Tibial nerve (tissue), 4 donors: ENCODE measurements at regions not wholly inside any gene's neighbourhood (a gene's known extent, or its start where the extent isn't known, plus 50 kb on each side); places are given as distances from the start of the nearest gene placed in this dataset.

ENCODE experiments used
- DNase-seq, 2 donors: peaks; one replicate each; pipeline ENCODE4 v3.0.0-alpha.2; 2019; ENCODE audit warnings: low spot score in 2 of 2
- H3K27ac ChIP-seq, 4 donors: fragments of 200-600 bp; sonication (generic) in 3 of 4; one replicate each; pipeline ENCODE4 v1.5.1; 2017 to 2019; ENCODE audit warnings: mild to moderate bottlenecking in 1 of 4
- H3K27me3 ChIP-seq, 2 donors: fragments of 200-600 bp; sonication (generic) in 1 of 2; one replicate each; pipeline versions ENCODE4 v1.5.1 to v1.6.0; 2017 to 2019
- H3K36me3 ChIP-seq, 3 donors: fragments of 200-600 bp; sonication (generic); one replicate each; pipeline ENCODE4 v1.5.1; 2018 to 2019
- H3K4me1 ChIP-seq, 4 donors: fragments of 200-600 bp; sonication (generic) in 3 of 4; one replicate each; pipeline ENCODE4 v1.5.1; 2017 to 2019
- H3K4me3 ChIP-seq, 4 donors: fragments of 200-600 bp; sonication (generic) in 3 of 4; one replicate each; pipeline ENCODE4 v1.5.1; 2017 to 2019; ENCODE audit warnings: mild to moderate bottlenecking in 1 of 4, moderate library complexity in 1 of 4
- H3K9me3 ChIP-seq, 4 donors: fragments of 200-600 bp; sonication (generic) in 3 of 4; one replicate each; pipeline ENCODE4 v1.5.1; 2017 to 2019
- CTCF ChIP-seq, 5 experiments: fragments of 200-600 bp in 3 of 5; fragments of 450-650 bp in 2 of 5; sonication (generic) in 3 of 5; IDR thresholded peaks; one replicate each; pipeline ENCODE4 v1.5.1; 2016 to 2019; ENCODE audit warnings: antibody characterized with exemption in 5 of 5, mild to moderate bottlenecking in 3 of 5, moderate library complexity in 2 of 5
- EP300 ChIP-seq, 2 donors: sonication (generic); formaldehyde crosslinking; IDR thresholded peaks; one replicate each; pipeline ENCODE4 v1.6.1; 2017; ENCODE audit warnings: antibody characterized with exemption in 2 of 2, mild to moderate bottlenecking in 1 of 2
- POLR2A ChIP-seq, 2 donors: fragments of 450-650 bp; IDR thresholded peaks; one replicate each; pipeline ENCODE4 v1.6.1; 2017; ENCODE audit warnings: antibody characterized with exemption in 2 of 2, mild to moderate bottlenecking in 2 of 2, moderate library complexity in 2 of 2
- WGBS, 2 donors: methylation state at CpG; one replicate each; pipeline ENCODE4 v1.1.5; 2018; 5-methylcytosine and 5-hydroxymethylcytosine counted together

GRCh38 chr4:79088946-79089691, 149.9 kb upstream of the PAQR3 start:
- DNase-seq, result no peak
- no peak for TF ChIP-seq CTCF (IDR thresholded peaks at IDR 0.05)
- no peak for TF ChIP-seq EP300 (IDR thresholded peaks at IDR 0.05)
- no peak for TF ChIP-seq POLR2A (IDR thresholded peaks at IDR 0.05)
- Histone ChIP-seq H3K4me1 (no peaks in the 10 kb centered on the region), H3K36me3 (no peaks in the 10 kb centered on the region), H3K27me3 (no peaks in the 10 kb centered on the region), H3K27ac (no peak overlapping the region), H3K9me3 (peaks cover 0 to 4% (median 0%) of the 10 kb centered on the region in 4 donors), H3K4me3 (no peak overlapping the region)

DNA sequence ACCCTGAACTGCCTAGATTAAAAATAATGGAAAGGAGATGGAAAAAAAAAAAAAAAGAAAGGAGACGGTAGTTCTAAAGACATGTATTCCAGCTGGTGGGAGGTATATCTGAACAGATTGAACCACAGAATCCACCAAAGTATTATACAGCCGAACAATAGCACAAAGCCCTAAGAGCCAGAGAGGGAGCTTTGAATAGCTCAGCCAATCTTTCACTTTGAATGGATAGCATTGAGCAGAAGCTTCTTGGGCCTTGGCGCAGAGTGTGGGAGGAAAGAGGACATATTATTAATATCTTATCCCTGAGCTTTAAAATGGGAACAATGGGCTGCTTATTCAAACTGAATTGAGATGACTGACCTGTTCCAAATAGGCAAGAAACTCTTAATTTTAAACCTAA, 147.8 kb upstream of the PAQR3 start:
- no peak overlapping the region for H3K27ac ChIP-seq
- 35 to 54% methylated on average over 3 of the region's 3 CpGs for WGBS, 2 donors
- no peak for DNase-seq

DNA sequence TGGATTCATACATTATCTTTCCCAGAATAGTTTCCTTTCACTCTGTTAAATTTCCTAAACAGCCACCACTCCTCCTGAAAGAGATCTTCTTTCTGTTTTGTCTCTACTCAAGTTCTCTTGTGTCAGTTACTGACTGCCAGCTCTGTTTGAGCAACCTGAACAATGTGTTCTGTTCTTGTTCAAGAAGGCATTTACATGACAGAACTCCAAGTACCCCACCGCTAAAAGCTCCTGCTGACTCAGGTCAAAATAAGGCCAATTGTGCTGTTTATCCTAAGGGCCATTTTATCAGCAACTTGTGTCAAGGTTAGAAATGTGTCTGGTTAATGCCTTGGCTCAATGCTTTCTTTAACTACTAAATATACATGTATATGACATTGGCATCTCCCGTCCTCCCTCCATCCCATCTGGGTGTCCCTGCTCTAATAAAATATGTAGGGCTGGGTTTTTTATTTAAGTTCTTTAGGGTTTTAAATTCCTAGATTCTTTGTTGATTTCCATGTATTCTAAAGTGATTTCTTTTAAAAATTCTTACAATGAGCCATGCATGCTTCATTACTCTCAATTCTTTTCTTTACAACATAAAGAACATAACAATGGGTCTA, 144.3 kb upstream of the PAQR3 start:
- no peaks in the 10 kb centered on the region for H3K27me3 ChIP-seq
- DNase-seq, result peak in 1 of 2 donors; percentile 22
- H3K9me3 ChIP-seq, result peaks cover 0 to 15% (median 4%) of the 10 kb centered on the region in 4 donors
- no peaks in the 10 kb centered on the region for H3K36me3 ChIP-seq
- peaks cover 0 to 5% (median 0%) of the 10 kb centered on the region in 4 donors for H3K4me1 ChIP-seq
- no peak for TF ChIP-seq POLR2A (IDR thresholded peaks at IDR 0.05)
- TF ChIP-seq EP300 (IDR thresholded peaks at IDR 0.05), result peak; percentile 53 to 88
- 38 to 50% methylated on average over 2 of the region's 2 CpGs for WGBS, 2 donors
- H3K4me3 ChIP-seq, result no peak overlapping the region
- H3K27ac ChIP-seq, result peak overlapping the region in 1 of 4 donors; percentile 78

More for the DNA sequence above, 147.8 kb upstream of the PAQR3 start:
- Histone ChIP-seq H3K9me3 (peaks cover 0 to 7% (median 3%) of the 10 kb centered on the region in 4 donors), H3K36me3 (no peaks in the 10 kb centered on the region), H3K4me1 (peaks cover 0 to 5% (median 0%) of the 10 kb centered on the region in 4 donors), H3K4me3 (no peak overlapping the region), H3K27me3 (no peaks in the 10 kb centered on the region)
- TF ChIP-seq EP300 (IDR thresholded peaks at IDR 0.05) (no peak), CTCF (IDR thresholded peaks at IDR 0.05) (no peak), POLR2A (IDR thresholded peaks at IDR 0.05) (no peak)

DNA sequence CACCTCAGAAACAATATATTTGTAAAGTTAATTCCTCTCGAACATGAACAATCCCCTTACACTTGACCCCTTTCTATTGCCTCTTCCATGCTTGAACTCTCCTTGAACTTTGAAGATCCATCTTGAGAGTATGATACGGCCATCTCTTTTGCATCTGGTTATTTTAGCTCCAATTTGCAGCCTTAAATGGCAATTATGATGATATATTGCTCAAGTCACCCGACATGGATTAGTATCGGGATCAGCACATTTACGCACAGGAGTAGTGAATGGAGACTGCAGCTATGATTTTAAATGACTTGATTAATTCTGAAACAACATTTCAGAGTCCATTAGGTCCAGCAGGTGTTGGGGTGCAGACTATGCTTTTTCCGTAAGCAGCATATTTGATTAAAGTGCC, 143.8 kb upstream of the PAQR3 start:
- DNase-seq, result no peak
- WGBS, 2 donors, result 52 to 67% methylated on average over 6 of the region's 6 CpGs
- Histone ChIP-seq H3K4me1 (peaks cover 0 to 5% (median 0%) of the 10 kb centered on the region in 4 donors), H3K27me3 (no peaks in the 10 kb centered on the region), H3K9me3 (peaks cover 0 to 15% (median 4%) of the 10 kb centered on the region in 4 donors), H3K4me3 (no peak overlapping the region), H3K36me3 (no peaks in the 10 kb centered on the region), H3K27ac (peak overlapping the region in 1 of 4 donors; percentile 78)
- TF ChIP-seq CTCF (IDR thresholded peaks at IDR 0.05) (no peak), POLR2A (IDR thresholded peaks at IDR 0.05) (no peak), EP300 (IDR thresholded peaks at IDR 0.05) (no peak)

DNA sequence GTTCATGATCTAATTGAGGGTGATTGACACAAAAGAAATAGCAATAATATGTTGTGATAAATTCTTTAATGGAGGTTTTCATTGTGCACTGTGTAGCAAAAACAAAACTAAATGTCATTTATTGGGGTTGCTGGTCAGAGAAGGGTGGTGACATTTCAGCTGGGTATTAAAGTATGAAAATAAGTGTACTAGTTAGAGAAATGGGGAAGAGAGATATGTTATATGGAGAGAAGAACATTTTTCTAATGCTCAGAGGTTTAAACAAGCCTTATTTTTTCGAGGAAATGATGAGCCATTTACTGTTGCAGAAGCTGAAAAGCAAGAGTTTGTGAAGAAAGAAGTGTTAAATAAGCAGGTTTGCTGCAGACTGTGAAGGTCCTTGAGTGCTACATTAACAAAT, 142.7 kb upstream of the PAQR3 start:
- H3K27me3 ChIP-seq, result no peaks in the 10 kb centered on the region
- no peak for TF ChIP-seq POLR2A (IDR thresholded peaks at IDR 0.05)
- no peak for TF ChIP-seq EP300 (IDR thresholded peaks at IDR 0.05)
- TF ChIP-seq CTCF (IDR thresholded peaks at IDR 0.05), result no peak
- DNase-seq, result no peak
- 48 to 81% methylated on average over 1 of the region's 1 CpG for WGBS, 2 donors
- H3K4me1 ChIP-seq, result peaks cover 0 to 5% (median 0%) of the 10 kb centered on the region in 4 donors
- H3K27ac ChIP-seq, result no peak overlapping the region
- H3K36me3 ChIP-seq, result no peaks in the 10 kb centered on the region
- no peak overlapping the region for H3K4me3 ChIP-seq
- peaks cover 0 to 16% (median 4%) of the 10 kb centered on the region in 4 donors for H3K9me3 ChIP-seq
